ENCODE measurements at regions not wholly inside any gene's neighbourhood (a gene's known extent, or its start where the extent isn't known, plus 50 kb on each side); places are given as distances from the start of the nearest gene placed in this dataset.

DNA sequence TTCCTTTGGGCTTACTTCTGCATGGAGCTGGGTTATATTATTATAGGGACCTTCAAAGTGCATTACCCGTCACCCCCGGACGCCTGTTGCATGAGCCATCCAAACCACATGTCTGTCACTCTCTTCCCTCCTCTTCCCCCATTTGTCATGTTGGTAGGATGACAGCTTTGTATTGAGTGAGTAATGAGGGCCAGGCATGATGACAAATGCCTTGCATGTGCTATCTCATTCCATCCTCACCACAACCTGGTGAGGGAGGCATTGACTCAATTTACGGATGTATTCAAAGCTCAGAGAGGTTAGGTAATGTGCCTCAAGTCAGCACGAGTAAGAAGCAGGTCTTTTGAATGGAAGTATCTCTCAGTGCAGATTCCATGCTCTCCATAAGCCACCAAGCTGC, 510.5 kb upstream of the TNP1 start:
- Histone ChIP-seq H3K4me3 (no peak overlapping the region), H3K27ac (no peak overlapping the region)
- DNase-seq (ENCODE audit: low spot score): no peak
- TF ChIP-seq, protein P1, sequence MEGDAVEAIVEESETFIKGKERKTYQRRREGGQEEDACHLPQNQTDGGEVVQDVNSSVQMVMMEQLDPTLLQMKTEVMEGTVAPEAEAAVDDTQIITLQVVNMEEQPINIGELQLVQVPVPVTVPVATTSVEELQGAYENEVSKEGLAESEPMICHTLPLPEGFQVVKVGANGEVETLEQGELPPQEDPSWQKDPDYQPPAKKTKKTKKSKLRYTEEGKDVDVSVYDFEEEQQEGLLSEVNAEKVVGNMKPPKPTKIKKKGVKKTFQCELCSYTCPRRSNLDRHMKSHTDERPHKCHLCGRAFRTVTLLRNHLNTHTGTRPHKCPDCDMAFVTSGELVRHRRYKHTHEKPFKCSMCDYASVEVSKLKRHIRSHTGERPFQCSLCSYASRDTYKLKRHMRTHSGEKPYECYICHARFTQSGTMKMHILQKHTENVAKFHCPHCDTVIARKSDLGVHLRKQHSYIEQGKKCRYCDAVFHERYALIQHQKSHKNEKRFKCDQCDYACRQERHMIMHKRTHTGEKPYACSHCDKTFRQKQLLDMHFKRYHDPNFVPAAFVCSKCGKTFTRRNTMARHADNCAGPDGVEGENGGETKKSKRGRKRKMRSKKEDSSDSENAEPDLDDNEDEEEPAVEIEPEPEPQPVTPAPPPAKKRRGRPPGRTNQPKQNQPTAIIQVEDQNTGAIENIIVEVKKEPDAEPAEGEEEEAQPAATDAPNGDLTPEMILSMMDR (IDR thresholded peaks at IDR 0.05): no peak

DNA sequence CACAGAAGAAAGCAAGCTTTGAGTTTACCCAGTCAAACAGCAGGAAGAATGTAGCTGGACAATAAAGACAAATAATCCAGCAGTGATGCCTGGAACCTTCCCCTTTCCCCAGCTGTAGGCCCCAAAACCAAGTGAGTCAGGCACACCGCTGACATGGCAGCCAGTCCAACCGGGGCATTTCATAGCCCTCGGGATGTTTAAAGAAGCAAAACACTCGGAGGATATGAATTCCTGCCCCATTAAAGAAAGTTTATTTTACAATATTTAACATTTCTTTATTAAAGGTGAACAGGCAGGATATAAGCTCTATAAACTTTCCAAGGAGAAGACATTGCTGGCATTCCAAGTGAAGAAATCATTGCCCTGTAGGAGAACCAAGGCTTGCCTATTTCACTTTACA, 507.6 kb upstream of the TNP1 start:
- TF ChIP-seq, protein P1 (IDR thresholded peaks at IDR 0.05): no peak
- no peak for DNase-seq (ENCODE audit: low spot score)
- Histone ChIP-seq H3K4me3 (no peak overlapping the region), H3K27ac (no peak overlapping the region)

DNA sequence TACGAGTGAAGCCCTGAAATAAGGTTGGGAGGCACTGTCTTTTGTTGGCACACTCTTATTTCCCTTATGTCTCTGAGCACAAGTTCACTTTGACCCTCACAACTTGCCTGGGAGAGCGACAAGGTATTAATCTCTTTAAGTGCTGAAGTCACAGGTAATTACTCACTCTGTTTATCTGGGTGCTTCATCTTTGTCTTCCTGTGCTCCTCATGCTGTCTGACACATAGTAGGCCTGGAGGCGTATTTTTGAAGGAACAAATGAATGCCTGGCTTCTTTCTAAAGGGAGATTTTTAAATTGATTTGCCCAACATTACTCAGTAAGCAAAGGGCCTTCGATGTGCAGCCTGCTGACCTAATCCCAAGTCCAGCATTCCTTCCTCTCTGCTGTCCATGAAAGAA, 507.1 kb upstream of the TNP1 start:
- no peak overlapping the region for H3K4me3 ChIP-seq
- no peak for DNase-seq (ENCODE audit: low spot score)
- H3K27ac ChIP-seq: no peak overlapping the region
- TF ChIP-seq, protein P1 (IDR thresholded peaks at IDR 0.05): no peak

DNA sequence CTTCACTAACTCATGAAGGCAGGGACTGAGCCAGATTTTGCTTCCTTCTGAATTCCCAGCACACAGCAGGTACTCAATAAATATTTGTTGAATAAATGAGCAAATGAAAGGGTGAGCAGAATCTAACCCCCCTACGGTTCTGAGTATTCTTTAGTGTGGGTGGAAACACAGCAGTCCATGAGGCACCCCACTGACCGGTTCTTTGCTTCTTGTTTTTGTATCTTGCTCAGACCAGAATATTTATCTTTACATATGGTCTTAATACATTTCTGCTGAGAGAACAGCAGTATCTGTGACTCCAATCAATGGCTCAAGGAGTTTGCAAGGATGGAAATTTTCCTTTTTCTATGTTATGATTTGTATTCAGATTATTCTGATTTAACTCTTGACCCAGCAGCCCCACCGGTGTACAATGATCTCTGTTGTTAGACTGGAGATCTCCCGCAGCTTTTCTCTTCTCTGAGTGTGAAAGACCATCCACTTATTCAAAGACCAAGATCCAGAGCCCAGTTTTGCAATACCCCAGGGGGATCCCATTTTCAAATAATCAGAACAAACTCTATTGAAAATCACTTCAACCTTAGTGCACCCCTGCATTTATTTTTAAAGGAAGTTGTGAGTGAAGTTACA, 506.5 kb upstream of the TNP1 start:
- no peak for DNase-seq (ENCODE audit: low spot score)
- Histone ChIP-seq H3K27ac (no peak overlapping the region), H3K4me3 (no peak overlapping the region)
- TF ChIP-seq, protein P1 (IDR thresholded peaks at IDR 0.05): no peak

DNA sequence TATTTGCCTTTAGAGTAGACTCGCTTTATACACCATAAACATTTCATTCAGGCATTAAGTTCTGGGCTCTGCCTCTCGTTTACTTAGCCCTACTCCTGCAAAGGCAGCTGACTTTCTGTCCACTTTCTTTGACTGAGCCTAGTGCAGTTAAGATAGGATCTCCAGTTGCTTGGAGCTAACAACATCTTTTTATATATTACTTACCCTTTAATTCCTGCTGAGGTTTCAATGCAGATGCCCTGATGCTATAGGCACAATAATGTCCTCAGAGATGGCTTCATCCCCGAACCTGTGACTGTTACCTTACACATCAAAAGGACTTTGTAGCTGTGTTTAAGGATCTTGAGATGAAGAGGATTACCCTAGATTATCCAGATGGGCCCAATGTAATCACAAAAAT, 505.8 kb upstream of the TNP1 start:
- TF ChIP-seq, protein P1 (IDR thresholded peaks at IDR 0.05): no peak
- no peak for DNase-seq (ENCODE audit: low spot score)
- Histone ChIP-seq H3K27ac (no peak overlapping the region), H3K4me3 (no peak overlapping the region)

DNA sequence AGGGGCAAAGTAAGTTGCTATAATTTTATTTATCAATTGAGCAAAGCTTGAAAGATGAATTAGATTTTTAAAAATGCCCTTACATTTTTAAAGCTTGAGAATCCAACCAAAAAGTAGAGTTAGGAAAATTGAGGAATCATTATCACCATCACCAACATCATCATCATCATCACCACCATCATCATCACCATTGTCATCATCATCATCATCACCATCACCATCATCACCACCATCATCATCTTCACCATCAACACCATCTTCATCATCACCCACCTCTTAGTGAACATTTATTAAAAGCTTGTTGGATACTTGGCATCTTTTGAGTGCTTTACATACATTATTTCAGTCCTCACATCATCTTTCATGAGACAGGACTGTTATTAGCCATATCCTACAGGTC, 504.4 kb upstream of the TNP1 start:
- DNase-seq (ENCODE audit: low spot score): no peak
- Histone ChIP-seq H3K4me3 (no peak overlapping the region), H3K27ac (no peak overlapping the region)
- TF ChIP-seq, protein P1 (IDR thresholded peaks at IDR 0.05): no peak

DNA sequence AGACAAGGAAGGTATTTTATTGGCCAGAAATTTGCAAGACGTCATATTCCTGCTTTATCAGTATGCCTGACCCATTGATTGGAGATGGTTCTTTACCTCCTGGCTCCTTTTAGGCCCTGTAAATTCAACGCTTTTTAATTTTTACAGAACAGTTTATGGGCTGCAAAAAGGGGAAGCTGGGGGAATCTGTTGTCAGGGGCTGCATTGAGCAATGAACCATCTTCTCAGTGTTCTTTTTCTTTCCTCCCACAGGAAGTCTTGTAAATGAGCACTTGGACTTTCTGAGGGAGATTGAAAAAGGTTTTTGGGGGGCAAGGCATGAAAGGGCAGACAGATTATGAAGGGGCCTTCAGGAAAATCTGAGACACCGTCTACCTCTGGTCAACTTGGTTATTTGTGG, 503.6 kb upstream of the TNP1 start:
- TF ChIP-seq, protein P1 (IDR thresholded peaks at IDR 0.05): no peak
- DNase-seq (ENCODE audit: low spot score): no peak
- no peak overlapping the region for H3K4me3 ChIP-seq
- H3K27ac ChIP-seq: no peak overlapping the region

Data from coronary artery (tissue), 2 donors.